Calu3 (cell line): ENCODE measurements at regions not wholly inside any gene's neighbourhood (a gene's known extent, or its start where the extent isn't known, plus 50 kb on each side); places are given as distances from the start of the nearest gene placed in this dataset.

ENCODE experiments used
- BruUV-seq: library from RNA; stranded (reverse); fragments of 400-500 nt; replicated peaks from 2 replicates; lab custom pipeline; 2021; lab: Mats Ljungman, UMichigan
- CTCF ChIA-PET: fragments of 300-600 bp; sonication (Branson Sonifier 250); formaldehyde crosslinking; loops from one replicate; lab custom pipeline; 2022; ENCODE audit warnings: antibody characterized with exemption; lab: Charles Lee
- DNase-seq: peaks from one replicate; pipeline ENCODE4 v3.0.0; 2022
- H3K27ac Mint-ChIP-seq: one replicate; pipeline ENCODE4 v1.8.0; 2022; ENCODE audit warnings: mixed read lengths; ENCODE audit not compliant: unreplicated experiment
- H3K27me3 Mint-ChIP-seq: one replicate; pipeline ENCODE4 v1.8.0; 2022; ENCODE audit warnings: mixed read lengths; ENCODE audit not compliant: unreplicated experiment
- H3K36me3 Mint-ChIP-seq: one replicate; pipeline ENCODE4 v1.8.0; 2022; ENCODE audit warnings: mild to moderate bottlenecking, moderate library complexity, mixed read lengths; ENCODE audit not compliant: insufficient read depth, unreplicated experiment
- H3K4me1 Mint-ChIP-seq: one replicate; pipeline ENCODE4 v1.8.0; 2022; ENCODE audit warnings: mild to moderate bottlenecking, low read depth, mixed read lengths; ENCODE audit not compliant: unreplicated experiment
- H3K4me3 Mint-ChIP-seq: one replicate; pipeline ENCODE4 v1.8.0; 2022; ENCODE audit warnings: mild to moderate bottlenecking, low read depth, moderate library complexity, mixed read lengths; ENCODE audit not compliant: unreplicated experiment
- H3K9me3 Mint-ChIP-seq: one replicate; pipeline ENCODE4 v1.8.0; 2022; ENCODE audit warnings: low read depth, mixed read lengths; ENCODE audit not compliant: unreplicated experiment
- CTCF ChIP-seq: fragments of 200-600 bp; IDR thresholded peaks from one replicate; pipeline ENCODE4 v1.8.0; 2022; ENCODE audit warnings: antibody characterized with exemption; ENCODE audit not compliant: unreplicated experiment
- intact Hi-C: fragments of 100-400 bp; cut with micrococcal nuclease; formaldehyde crosslinking; loops from one replicate; pipeline ENCODE4 v1.10.0; 2022; ENCODE audit not compliant: unreplicated experiment

GRCh38 chr13:63129995-63130394 lies 1714.3 kb upstream of the PCDH20 start:
- no peak overlapping the region for H3K4me3 Mint-ChIP-seq
- DNase-seq, result no peak
- intact Hi-C loops, result no loop called here
- no TSS peak for BruUV-seq
- TF ChIP-seq CTCF, result no peak
- H3K4me1 Mint-ChIP-seq, result no peaks in the 10 kb centered on the region
- H3K27me3 Mint-ChIP-seq, result no peaks in the 10 kb centered on the region
- H3K27ac Mint-ChIP-seq, result no peak overlapping the region
- CTCF ChIA-PET, result no interaction called here
- no peaks in the 10 kb centered on the region for H3K9me3 Mint-ChIP-seq
- H3K36me3 Mint-ChIP-seq, result no peaks in the 10 kb centered on the region

- no peak for DNase-seq
- no peaks in the 10 kb centered on the region for H3K27me3 Mint-ChIP-seq
- intact Hi-C loops, result no loop called here
- H3K4me3 Mint-ChIP-seq, result no peak overlapping the region
- no peak for TF ChIP-seq CTCF
- no peaks in the 10 kb centered on the region for H3K4me1 Mint-ChIP-seq
- no peaks in the 10 kb centered on the region for H3K9me3 Mint-ChIP-seq
- CTCF ChIA-PET, result no interaction called here
- BruUV-seq, result no TSS peak
- H3K36me3 Mint-ChIP-seq, result no peaks in the 10 kb centered on the region
- no peak overlapping the region for H3K27ac Mint-ChIP-seq
Observed at GRCh38 chr13:63128716-63129115, 1713.1 kb upstream of the PCDH20 start.

- H3K27me3 Mint-ChIP-seq, result no peaks in the 10 kb centered on the region
- no peaks in the 10 kb centered on the region for H3K4me1 Mint-ChIP-seq
- CTCF ChIA-PET, result no interaction called here
- no peak for TF ChIP-seq CTCF
- no peak overlapping the region for H3K27ac Mint-ChIP-seq
- intact Hi-C loops, result no loop called here
- no peaks in the 10 kb centered on the region for H3K9me3 Mint-ChIP-seq
- H3K36me3 Mint-ChIP-seq, result no peaks in the 10 kb centered on the region
- H3K4me3 Mint-ChIP-seq, result no peak overlapping the region
- no TSS peak for BruUV-seq
- no peak for DNase-seq
Observed at GRCh38 chr13:63124863-63125262, 1709.2 kb upstream of the PCDH20 start.

- TF ChIP-seq CTCF, result no peak
Observed at GRCh38 chr13:63120883-63121282, 1705.2 kb upstream of the PCDH20 start.

More at GRCh38 chr13:63120883-63121282, 1705.2 kb upstream of the PCDH20 start:
- H3K27me3 Mint-ChIP-seq, result no peaks in the 10 kb centered on the region
- CTCF ChIA-PET, result no interaction called here
- H3K27ac Mint-ChIP-seq, result no peak overlapping the region
- no peak overlapping the region for H3K4me3 Mint-ChIP-seq
- DNase-seq, result no peak
- no peaks in the 10 kb centered on the region for H3K4me1 Mint-ChIP-seq
- no peaks in the 10 kb centered on the region for H3K36me3 Mint-ChIP-seq
- BruUV-seq, result no TSS peak
- intact Hi-C loops, result no loop called here
- no peaks in the 10 kb centered on the region for H3K9me3 Mint-ChIP-seq
